UCSD-AML1 (cell line): ENCODE measurements at regions not wholly inside any gene's neighbourhood (a gene's known extent, or its start where the extent isn't known, plus 50 kb on each side); places are given as distances from the start of the nearest gene placed in this dataset.

ENCODE experiments used
- DNase-seq: peaks from one replicate; lab custom pipeline; 2025; ENCODE audit not compliant: unreplicated experiment; lab: John Stamatoyannopoulos, UW

DNA sequence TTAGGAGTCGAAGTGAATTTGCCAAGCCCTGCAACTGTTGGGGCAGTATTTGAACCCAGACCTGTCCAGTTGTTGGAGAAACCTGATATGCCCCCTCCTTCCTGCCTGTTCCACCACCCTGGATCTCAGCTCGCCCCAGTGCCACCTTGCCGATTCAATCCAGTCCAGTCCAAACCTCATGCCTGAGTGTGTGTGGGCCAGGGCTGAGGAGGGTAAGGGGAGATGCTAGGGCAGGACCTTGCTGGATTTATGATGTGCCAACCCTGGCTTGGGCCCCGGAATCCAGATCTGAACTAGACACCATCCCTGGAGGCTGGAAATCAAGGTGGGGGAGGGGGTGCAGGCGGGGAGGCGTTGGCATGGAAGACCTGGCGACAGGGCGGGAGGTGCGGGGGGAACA is 98.9 kb upstream of the WNT4 start:
- no peak for DNase-seq

DNA sequence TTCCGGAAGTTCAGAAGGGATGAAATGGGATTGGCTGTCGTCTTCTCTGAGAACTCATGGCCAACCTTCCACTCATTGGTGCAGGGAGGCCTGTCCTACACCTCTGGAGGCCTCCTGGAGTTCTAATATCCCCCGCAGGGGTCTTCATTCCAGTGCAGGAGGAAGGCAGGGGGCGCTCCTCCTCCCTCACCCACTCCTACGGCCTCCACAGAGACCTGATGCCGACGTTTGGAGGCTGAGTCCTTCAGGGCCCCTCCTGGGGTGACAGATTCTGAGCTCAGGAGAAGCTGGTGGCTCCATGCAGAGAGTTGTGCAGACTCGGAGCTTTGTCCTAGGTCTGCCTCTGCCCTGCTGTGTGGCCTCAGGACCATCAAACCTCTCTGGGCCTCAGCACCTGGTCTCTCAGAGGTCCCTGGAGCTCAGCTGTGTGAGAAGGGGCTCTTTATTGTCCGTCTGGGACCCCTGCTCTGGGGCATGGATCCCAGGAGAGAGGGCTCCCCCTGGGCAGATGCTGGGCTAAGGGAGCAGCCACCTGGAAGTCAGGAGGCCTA is 102.3 kb upstream of the WNT4 start:
- DNase-seq: no peak

DNA sequence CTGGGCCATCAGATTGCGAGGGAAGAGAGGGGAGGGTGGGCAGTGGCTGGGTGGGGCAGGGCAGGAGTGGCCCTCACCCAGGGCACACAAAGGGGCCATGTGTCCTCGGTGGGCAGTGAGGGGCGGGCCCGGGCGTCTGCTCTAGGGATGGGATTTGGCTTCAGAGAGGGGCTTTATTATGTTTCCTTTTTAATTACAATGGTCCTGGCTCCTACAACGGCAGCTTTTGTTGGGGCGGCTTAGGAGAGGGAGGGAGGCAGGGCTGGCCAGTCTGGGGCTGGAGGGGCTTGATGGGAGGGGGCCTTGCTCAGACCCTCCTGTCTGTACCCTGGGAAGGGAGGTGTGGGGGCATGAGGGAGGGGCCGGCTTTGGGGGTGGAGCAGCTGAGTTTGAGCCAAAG is 102.8 kb upstream of the WNT4 start:
- no peak for DNase-seq

DNA sequence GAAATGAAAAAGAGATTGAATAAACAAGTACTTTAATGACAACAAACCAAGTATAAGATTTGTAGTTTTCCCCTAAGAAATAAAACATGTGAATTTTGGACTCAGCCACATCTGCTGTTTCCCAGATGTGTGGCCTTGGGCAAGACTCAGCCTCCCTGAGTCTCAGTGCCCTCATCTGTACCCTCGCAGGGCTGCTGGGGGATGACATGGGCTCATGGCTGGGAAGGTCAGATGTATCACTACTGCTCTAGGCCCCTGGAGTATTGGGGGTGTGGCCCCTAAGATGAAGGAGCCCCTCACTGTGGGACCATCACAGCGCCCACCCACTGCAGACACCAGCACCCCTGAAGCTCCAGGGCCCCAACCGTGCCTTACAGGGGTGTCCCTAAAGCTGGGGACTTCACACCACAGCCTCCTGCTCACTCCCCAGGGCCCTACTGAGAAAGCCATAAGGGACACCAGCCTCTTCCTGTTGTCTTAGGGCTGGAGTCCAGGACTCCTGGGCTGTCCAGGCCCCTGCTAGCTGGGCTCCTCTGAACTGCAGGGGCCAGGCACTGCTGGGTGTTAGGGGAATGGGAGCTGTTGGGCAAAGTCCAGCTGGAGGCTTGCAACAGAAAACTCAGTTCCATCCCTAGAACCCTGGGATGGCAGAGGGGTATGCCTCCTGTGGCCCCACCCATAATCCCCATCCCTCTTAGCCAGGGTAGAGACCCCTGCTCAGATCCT is 104.0 kb upstream of the WNT4 start:
- no peak for DNase-seq

DNA sequence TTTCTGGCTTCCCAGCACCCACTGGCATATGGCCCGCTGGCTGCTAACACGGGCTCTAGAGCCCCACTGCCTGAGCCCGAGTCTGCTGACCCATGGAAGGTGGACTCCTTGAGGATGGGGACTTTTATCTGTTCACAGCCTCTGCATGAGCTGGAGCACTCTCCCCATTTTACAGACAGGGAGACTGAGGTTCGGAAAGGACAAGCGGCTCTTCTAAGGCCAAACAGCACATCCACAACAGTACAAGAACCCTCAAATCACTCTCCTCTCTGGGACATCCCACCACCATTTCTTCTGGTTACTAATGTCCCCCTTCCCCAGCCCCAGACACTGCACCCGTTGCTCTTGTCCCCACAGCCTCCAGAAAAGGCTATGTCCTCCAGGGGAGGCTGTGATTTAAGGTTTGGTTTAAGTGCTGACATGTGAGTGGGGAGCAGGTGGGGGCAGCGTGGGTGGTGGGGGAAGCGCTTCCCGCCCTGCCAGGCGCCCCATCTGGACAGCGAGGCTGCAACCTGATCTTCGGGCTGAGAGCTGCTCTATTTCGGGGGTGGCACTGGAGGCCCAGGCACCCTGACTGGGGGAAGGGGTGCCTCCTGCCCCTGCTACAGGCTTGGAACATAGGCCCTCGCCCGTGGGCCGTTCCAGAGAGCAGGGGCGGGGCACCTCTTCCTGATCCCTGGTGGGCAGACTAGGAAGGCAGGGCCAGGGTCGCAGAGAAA is 104.8 kb upstream of the WNT4 start:
- no peak for DNase-seq

DNA sequence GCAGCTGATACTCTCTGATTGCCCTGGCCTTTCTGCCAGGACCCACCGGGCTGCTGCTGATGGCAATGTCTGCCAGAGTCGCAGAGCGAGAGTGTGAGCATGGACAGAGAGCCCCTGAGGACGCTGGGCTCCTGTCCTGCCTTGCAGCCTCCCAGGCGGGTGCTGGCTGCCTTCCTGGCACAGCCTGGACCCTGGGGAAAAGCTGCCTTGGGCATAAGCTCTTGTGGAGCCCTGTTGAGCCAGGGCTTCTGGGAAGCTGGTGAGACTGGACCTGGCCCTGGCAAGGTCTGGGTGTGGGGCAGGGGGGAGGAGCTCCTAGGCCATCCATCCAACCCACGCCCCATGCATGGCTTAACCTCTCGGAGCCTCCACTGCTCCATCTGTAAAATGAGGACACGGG is 105.8 kb upstream of the WNT4 start:
- DNase-seq: no peak

DNA sequence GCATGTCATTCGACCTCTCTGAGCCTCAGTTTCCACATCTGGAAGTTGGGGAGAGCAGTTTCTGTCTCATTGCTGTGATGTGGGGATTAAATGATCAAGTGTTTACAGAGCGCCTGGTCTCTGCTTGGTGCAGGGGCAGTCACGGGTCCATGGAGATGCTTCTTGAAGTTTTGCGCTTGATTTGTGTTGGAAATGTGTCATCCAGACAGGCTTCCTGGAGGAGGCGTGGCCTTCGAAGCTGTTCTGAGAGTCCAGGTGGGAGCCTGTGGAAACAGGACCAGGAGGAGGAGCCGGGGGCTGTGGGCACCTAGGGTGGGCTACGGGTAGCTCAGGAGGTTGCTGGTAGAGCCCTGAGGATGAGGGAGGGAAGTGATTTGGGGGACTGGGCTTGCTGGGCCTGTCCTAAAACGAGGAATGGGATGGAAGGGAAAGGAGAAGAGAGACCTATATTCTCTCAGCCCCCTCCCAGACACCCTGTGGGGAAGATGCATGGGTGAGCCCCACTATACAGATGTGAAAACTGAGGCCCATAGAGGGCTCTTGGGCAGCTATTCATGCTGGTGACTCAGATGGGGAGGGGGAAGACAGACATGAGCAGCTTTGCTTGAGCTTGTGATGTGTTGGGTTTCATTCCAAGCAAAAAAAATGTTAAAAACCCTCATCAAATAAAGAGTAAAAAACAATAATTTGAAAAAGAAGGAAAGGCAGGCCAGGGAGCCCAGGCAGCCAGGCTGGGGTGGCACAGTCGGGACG is 107.2 kb upstream of the WNT4 start:
- no peak for DNase-seq

DNA sequence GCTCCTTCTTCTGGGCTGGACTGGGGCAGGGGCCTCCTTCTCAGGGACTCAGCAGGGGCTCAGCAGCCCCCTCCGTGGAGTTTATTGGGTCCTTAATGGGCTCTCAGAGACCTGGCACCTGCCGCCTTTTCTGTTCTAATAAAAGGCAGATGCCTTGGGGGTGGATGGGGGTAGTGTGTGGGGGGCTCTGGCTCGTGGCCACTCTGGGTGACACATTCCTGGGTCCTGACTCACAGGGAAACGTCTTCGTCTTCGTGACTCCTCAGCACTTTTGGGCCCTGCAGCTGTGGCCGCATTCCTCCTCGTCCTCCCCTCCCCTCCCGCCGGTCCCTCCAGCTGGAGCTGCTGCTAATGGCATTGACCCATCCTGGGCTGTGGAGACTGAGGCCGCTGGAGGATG is 107.8 kb upstream of the WNT4 start:
- DNase-seq: no peak

DNA sequence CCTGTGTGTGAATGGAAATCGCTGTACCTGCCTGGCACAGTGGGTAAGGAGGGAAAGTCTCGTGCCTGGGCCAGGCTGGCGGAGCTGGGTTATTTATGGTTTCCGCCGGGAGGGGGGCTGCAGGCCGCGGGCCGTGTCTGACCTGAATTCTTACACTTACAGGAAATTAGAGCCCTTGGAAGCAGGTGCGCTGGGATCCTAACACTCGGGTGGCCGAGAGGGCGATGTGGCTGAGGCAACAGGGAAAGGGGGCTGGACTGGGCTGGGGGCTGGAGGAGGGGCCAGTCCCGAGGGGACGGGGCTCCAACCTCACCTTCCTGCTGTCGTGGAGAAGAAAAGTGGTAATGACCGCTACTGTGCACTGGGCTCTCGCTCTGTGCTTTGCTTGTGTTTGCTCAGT is 109.4 kb upstream of the WNT4 start:
- DNase-seq: no peak

DNA sequence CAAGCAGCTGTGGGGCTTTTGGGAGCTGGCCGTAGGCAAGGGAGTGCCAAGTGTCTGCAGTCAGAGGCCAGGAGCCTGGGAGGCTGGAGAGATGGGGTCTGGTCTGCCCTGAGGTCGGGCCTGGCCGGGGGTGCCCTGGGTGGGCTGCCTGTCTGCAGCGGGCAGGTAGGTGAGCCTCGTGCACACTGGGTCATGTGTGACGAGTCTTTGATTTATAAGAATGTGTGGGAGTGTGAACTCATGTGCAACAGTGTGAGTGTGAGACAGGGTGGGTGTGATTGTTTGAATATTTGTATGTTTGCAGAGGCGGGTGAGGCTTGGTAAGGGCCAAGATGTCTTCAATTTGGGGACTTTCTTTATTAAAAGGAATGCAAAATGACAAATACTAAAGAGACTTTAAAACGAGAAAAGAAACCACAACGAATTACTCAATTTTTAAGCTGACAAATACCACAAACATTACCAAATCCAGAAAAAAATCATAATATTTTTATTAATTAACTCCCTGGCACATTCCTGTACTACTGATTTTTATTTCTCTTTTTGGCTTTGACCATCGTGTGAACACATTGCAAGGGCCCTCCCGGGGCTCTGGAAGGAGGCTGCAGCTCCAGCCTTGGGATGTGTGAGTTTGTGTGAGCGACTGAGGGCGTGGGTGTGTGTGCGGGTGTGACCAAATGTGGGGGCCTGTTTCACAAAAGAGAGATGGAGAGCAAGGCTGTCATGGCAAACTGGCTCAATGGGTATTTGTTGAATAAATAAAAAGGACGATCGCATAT is 110.3 kb upstream of the WNT4 start:
- no peak for DNase-seq

DNA sequence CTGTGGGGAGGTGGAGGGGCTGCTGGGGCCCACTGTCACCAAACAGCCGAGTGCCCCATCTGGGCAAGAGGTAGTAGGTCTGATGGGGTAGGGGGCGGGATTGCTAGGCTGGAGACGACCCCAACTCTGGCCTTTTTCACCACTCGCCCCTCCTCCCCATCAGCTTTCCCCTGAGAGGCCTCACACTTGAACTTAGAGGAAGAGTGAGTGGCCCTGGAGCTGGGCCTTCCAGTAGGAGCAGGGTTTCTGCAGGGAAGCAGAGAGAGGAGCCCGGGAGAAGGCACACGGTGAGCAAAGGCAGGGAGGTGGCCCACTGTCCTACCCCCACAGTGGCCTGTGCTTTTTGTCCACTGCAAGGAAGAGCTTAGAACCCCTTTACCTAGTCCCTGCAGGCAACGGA is 111.9 kb upstream of the WNT4 start:
- DNase-seq: no peak

DNA sequence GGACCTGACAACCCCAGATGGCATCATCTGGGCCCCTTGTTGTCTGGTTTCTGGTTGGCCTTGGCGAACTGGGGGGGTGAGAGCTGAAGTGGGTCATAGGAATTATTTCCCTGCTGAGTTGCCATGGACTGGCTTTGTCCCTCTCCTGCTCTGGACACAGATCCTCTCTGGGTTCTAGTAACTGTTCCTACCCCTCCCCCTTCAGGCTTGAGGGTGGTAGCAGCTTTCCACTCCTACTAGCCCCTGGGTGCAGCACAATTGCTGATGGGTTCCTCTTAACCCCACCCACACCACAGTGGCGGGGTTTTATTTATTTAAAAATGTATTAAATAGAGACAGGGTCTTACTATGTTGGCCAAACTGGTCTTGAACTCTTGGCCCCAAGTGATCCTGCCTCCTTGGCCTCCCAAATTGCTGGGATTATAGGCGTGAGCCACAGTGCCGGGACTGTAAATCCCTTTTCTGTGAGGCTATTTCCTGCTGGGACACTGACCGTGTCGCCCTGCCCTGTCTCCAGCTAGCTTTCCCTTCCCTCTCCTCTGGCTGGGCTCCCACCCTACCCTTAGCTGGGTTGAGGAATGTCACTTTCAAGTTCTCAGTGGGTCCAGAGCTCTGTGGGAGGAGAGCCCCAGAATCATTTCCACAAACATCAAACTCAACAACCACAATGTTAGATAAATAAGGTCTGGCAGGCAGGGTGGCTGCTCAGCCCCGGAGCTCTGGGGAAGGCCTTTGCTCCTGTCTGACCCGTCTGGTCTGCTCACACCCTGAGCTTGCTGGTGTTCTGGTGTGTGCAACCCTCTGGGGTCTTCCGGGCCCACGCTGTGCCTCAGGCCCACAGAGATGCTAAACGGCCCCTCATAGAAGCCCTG is 112.7 kb upstream of the WNT4 start:
- DNase-seq: no peak

DNA sequence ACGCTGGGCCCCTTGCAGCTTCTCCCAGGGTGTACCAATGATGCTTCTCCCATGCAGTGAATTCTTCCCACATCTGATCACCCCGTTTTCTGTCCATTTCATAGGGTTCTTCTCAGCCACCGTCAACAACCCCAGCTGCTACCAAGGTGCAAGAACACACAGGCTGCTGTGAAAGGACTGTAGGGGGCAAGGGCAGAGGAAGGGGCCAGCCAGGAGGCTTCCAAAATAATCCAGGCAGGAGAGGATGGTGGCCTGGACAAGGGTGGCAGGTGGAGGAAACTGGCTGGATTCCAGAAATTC is 113.3 kb upstream of the WNT4 start:
- DNase-seq: no peak

DNA sequence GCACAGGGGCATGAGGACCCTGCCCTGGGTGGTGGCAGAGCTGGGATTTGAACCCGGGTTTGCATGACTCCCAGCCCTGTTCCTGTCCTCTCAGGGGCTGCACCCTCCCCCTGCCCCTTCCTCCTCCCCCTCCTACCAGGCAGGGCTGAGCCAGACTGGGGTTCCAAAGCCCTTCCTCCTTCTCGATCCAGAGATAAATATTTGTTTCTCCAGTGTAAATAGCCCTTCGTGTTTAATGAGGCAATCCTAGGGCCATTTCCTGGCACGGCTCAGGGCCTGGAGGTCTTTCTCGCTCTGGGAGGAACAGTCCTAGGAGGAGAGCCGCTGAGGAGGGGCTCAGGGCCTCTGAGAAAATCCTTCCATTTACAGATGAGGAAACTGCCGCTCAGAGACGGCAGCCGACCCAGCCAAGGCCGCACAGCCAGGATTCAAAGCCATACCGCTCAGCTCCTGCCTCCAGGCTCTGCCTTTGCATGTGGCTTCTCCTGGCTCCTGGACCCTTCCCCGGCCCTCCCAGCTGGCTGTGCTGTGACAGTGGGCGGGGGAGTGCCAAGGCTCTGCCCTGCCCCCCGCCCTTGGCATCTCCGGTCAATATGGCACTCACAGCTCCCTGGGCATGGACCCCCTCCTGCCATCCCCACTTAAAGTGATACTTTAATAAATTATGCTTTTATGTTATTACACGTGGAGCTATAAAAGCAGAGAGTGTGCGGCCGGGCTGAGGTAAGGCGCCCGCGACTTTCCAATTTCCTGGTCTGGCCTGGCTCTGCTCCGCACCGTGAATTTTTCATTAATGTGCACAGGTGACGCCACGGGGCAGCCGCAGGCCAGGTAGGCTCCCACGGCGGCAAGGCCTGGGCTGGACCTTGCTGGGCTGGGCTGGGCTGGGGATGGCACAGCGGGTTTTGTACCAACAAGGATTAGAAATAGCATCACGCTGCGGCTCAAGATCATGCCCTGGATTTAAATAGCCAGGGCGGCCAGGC is 114.7 kb upstream of the WNT4 start:
- no peak for DNase-seq

DNA sequence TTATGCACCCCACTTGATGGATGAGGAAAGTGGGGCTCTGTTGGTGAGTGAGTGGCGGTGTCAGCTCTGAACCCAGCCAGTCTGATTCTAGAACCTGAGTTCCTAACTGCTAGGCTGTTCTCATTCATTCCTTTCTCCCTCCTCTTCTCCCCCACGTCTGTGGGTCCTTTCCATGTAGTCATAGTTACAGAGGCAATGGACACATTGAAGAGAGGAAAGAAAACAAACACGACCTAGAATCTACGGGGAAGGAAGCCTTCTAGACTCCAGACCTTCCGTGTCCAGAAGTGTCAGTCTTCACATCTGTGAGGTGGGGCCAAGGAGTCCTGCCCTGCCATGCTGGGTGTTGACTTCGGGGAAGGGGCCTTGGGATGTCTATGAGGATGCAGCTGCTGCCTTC is 115.8 kb upstream of the WNT4 start:
- DNase-seq: no peak

DNA sequence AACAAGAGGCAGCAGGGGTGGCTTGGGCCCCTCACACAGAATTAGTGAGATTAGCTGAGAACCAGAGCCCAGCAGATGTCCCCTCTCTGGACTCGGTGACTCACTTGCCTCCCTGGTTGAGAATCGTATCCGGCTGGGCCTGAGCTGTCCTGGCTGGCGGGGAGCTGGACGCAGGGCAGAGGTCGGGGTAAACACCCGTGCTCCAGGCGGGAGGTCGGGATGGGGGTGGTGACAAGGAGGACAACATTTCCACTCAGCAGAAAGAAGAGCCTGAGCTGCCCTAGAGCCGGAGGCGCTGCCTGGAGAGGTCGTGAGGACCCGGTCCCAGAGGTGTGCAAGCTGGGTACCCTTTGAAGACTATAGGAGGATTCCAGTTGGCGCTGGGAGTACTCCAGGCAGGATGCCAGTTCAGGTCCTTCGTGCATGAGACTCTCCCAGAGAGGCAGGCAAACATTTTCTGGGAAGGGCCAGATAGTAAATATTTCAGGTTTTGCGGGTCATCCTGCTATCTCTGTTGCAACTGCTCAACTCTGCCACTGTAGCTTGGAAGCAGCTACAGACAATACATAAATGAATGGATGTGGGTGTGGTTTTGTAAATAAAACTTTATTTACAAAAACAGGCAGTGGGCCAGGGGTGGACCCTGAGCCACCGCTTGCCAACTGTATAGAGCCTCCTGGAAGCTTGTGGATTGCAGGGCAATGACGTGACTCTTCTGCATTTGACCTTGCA is 116.8 kb upstream of the WNT4 start:
- DNase-seq: no peak

DNA sequence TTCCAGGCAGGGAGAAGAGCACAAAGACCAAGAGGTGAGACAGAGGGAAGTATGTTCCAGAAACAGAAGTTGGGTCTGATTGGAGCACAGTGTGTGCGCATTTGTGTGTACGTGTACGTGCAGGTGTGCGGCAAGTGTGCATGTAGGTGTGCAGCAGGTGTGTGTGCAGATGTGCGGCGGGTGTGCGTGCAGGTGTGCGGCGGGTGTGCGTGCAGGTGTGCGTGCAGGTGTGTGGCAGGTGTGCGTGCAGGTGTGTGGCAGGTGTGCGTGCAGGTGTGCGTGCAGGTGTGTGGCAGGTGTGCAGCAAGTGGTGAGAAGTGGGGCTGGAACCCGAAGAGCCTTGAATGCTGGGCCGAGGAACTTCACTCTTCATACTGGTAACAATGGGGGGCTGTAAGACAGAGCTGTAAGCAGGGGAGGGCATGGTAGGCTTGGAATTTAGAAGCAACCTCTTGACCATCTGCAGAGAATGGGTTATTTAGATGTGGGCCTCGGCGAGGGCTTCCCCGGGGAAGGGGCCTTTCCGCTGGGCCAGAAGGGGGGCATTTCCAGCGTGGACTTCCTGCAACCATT is 118.0 kb upstream of the WNT4 start:
- DNase-seq: no peak

DNA sequence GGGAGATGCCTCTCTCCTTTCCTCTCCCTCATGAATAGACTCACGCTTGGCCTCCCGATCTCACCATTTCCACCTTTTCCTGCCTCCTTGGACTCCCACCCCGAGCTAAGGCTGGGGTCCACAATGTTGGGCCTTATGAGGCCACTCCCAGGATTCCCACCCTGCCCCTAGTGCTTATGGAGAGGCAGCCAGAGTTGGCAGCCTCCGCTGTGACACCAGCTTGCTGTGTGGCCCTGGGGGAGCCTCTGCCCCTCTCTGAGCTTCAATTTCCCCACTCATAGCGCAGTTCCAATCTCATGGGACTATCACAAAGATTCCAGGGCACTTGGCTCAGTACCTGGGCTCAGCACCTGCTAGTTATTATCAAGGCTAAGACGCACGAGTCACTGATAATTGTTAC is 118.7 kb upstream of the WNT4 start:
- no peak for DNase-seq
